ENCODE measurements at regions not wholly inside any gene's neighbourhood (a gene's known extent, or its start where the extent isn't known, plus 50 kb on each side); places are given as distances from the start of the nearest gene placed in this dataset.

DNA sequence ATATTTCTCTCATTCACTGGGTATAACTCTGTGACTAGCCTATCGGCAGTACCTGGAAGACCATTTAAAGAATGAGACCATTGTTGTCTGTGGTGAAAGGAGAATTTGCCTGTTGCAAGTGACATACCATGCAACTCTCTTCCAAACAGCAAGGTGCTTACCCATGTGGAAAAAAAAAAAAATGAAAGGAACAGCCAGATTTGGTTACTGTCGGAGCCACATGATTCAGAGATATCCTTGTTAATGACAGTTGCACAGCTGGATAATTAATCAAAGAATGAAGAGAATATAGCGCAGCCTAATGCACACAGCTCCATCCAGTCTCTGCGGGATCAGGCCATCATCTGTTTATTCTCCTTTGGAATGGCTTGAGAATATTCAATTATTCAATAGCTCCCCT lies 141.8 kb downstream of the HRH4 start:
- H3K4me3 Mint-ChIP-seq (ENCODE audit: unreplicated experiment), result no peak overlapping the region
- no peaks in the 10 kb centered on the region for H3K36me3 Mint-ChIP-seq (ENCODE audit: low read depth)

GRCh38 chr18:24603151-24603550 lies 142.7 kb downstream of the HRH4 start:
- no peak overlapping the region for H3K27ac Mint-ChIP-seq (ENCODE audit: unreplicated experiment)
- no peaks in the 10 kb centered on the region for H3K9me3 Mint-ChIP-seq (ENCODE audit: low read depth)
- no peaks in the 10 kb centered on the region for H3K4me1 Mint-ChIP-seq (ENCODE audit: low read depth)
- H3K36me3 Mint-ChIP-seq (ENCODE audit: low read depth), result no peaks in the 10 kb centered on the region
- H3K27me3 Mint-ChIP-seq (ENCODE audit: low read depth), result peaks cover 14% of the 10 kb centered on the region
- H3K4me3 Mint-ChIP-seq (ENCODE audit: unreplicated experiment), result no peak overlapping the region
- DNase-seq (ENCODE audit: low spot score), result no peak
- no peak for TF ChIP-seq CTCF (IDR thresholded peaks at IDR 0.05)

More for the DNA sequence above, 141.8 kb downstream of the HRH4 start:
- Mint-ChIP-seq H3K4me1 (ENCODE audit: low read depth) (no peaks in the 10 kb centered on the region), H3K27me3 (ENCODE audit: low read depth) (peaks cover 18% of the 10 kb centered on the region), H3K9me3 (ENCODE audit: low read depth) (no peaks in the 10 kb centered on the region), H3K27ac (ENCODE audit: unreplicated experiment) (no peak overlapping the region)
- no peak for TF ChIP-seq CTCF (IDR thresholded peaks at IDR 0.05)
- no peak for DNase-seq (ENCODE audit: low spot score)

GRCh38 chr18:24605444-24605843 lies 145.0 kb downstream of the HRH4 start:
- no peak for DNase-seq (ENCODE audit: low spot score)
- TF ChIP-seq CTCF (IDR thresholded peaks at IDR 0.05), result no peak
- no peaks in the 10 kb centered on the region for H3K27me3 Mint-ChIP-seq (ENCODE audit: low read depth)

DNA sequence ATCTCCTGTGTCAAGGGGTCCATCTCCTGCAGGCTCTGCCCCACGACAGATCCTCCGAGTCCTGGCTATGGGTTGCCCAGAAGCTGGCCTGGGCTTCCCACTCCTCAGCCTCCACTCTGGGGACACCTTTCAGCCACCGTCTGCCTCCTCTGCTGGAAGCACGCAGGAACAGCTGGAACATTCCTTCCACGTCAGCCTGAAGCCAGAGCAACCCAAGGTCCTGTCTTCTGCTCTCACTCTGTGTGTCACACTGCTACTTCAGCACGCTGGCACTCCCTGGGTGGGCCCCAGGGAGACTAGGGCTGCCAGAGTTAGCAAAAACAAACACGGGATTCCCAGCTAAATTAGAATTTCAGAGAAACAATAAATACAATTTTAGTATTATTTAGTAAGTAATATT lies 148.8 kb downstream of the HRH4 start:
- no peaks in the 10 kb centered on the region for H3K27me3 Mint-ChIP-seq (ENCODE audit: low read depth)
- H3K36me3 Mint-ChIP-seq (ENCODE audit: low read depth), result no peaks in the 10 kb centered on the region
- DNase-seq (ENCODE audit: low spot score), result no peak
- no peak overlapping the region for H3K27ac Mint-ChIP-seq (ENCODE audit: unreplicated experiment)
- H3K9me3 Mint-ChIP-seq (ENCODE audit: low read depth), result no peaks in the 10 kb centered on the region
- H3K4me1 Mint-ChIP-seq (ENCODE audit: low read depth), result no peaks in the 10 kb centered on the region
- no peak for TF ChIP-seq CTCF (IDR thresholded peaks at IDR 0.05)
- no peak overlapping the region for H3K4me3 Mint-ChIP-seq (ENCODE audit: unreplicated experiment)

More at GRCh38 chr18:24605444-24605843, 145.0 kb downstream of the HRH4 start:
- no peak overlapping the region for H3K27ac Mint-ChIP-seq (ENCODE audit: unreplicated experiment)
- no peaks in the 10 kb centered on the region for H3K36me3 Mint-ChIP-seq (ENCODE audit: low read depth)
- H3K4me3 Mint-ChIP-seq (ENCODE audit: unreplicated experiment), result no peak overlapping the region
- no peaks in the 10 kb centered on the region for H3K9me3 Mint-ChIP-seq (ENCODE audit: low read depth)
- no peaks in the 10 kb centered on the region for H3K4me1 Mint-ChIP-seq (ENCODE audit: low read depth)

- Mint-ChIP-seq H3K4me1 (ENCODE audit: low read depth) (no peaks in the 10 kb centered on the region), H3K36me3 (ENCODE audit: low read depth) (no peaks in the 10 kb centered on the region), H3K27ac (ENCODE audit: unreplicated experiment) (no peak overlapping the region), H3K4me3 (ENCODE audit: unreplicated experiment) (no peak overlapping the region), H3K9me3 (ENCODE audit: low read depth) (no peaks in the 10 kb centered on the region), H3K27me3 (ENCODE audit: low read depth) (no peaks in the 10 kb centered on the region)
- no peak for DNase-seq (ENCODE audit: low spot score)
- TF ChIP-seq CTCF (IDR thresholded peaks at IDR 0.05), result no peak
Observed at GRCh38 chr18:24611075-24611474, 150.6 kb downstream of the HRH4 start.

All from chondrocyte (in vitro differentiated cells).